GM18519 (cell line): ENCODE measurements at regions not wholly inside any gene's neighbourhood (a gene's known extent, or its start where the extent isn't known, plus 50 kb on each side); places are given as distances from the start of the nearest gene placed in this dataset.
"Not testable (repeated sequence)": the region's sequence is repeated elsewhere in the genome, so short reads cannot be mapped to it uniquely, and the experiment has no call there.

Experiments used
- ATAC-seq: cut with Tn5 transposase; IDR thresholded peaks from one replicate; pipeline ENCODE4 v1.9.1; 2021; ENCODE audit warnings: mild to moderate bottlenecking, moderate library complexity; ENCODE audit not compliant: unreplicated experiment, low FRiP score

GRCh38 chr5:154565123-154565522 lies 87.1 kb upstream of the HAND1 start:
- ATAC-seq: no peak

- no peak for ATAC-seq
Observed at GRCh38 chr5:154562244-154562880, 84.3 kb upstream of the HAND1 start.

DNA sequence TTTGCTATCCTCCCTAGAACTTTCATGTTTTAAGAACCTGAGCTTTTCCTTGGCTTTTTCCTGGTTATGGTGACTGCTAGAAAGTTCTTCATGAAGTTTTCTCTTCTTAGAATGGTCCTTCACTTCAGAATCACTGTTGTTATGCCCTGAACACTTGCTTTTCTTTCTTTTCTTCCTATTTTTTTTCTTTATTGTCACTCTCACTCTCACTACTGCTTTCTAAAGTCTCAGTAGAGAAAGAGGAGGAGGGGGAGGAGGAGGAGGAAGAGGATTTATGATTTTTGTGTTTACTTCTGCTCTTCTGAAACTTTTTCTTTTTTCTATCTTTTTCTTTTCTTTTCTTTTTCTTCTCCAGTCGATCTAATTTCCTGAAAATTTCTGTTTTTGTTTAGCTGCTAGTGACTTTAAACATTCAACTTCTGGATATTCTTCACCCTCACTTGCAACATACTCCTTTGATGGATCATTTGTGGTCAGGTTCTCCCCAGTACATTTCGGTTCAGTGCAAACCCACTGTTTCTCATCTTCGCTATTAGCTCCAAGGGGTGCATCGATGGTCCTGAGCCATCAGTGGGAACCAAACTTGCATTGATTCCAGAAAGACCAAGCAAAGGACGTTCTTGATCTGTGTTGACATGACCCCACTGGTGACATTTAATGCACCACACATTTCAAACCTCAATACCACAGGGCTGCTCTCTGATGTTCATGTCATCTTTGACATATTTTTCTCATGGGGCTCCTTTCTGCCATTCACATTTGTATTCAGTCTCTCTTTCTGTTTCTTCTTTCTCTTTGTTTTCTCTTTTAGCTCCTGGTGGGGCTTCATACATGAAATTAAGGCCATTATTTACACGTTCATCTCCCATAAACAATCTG lies 81.6 kb upstream of the HAND1 start:
- no peak for ATAC-seq

DNA sequence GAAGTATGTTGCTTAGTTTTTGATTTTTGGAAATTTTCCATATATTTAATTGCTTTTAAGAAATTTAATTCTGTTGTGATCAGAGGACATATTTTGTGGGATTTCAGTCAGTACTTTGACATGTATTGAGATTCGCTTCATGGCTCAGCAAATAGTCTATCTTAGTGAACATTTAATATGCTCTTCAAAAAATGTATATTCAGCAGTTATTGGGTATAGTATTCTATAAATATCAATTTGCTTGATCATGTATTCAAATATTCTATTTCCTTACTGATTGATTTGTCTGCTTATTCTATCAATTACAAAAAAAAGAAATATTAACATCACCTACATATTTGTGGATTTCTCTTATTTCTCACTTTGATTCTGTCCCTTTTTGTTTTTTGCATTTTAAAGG lies 79.5 kb upstream of the HAND1 start:
- ATAC-seq: no peak

- ATAC-seq: no peak
Observed at GRCh38 chr5:154547551-154547950, 69.5 kb upstream of the HAND1 start.

DNA sequence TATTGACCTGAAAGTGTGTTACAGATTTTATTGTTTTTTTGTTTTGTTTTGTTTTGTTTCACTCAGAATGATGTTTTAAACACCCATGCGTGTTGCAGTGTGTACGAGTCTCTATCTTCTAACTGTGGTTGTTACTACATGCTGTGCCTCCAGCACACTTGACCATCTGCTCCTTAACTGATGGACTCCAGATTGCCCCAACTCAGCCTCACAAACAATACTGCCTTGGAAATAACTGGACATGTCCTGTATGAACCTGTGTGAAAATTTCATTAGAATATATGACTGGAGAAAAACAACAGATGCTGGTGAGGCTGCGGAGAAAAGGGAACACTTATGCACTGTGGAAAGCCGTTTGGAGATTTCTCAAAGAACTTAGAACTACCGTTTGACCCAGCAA lies 68.7 kb upstream of the HAND1 start:
- no peak for ATAC-seq

GRCh38 chr5:154544646-154545045 lies 66.6 kb upstream of the HAND1 start:
- ATAC-seq: no peak

GRCh38 chr5:154543380-154543779 lies 65.4 kb upstream of the HAND1 start:
- no peak for ATAC-seq

GRCh38 chr5:154542581-154542980 lies 64.6 kb upstream of the HAND1 start:
- no peak for ATAC-seq

GRCh38 chr5:154542000-154542399 lies 64.0 kb upstream of the HAND1 start:
- ATAC-seq: no peak

DNA sequence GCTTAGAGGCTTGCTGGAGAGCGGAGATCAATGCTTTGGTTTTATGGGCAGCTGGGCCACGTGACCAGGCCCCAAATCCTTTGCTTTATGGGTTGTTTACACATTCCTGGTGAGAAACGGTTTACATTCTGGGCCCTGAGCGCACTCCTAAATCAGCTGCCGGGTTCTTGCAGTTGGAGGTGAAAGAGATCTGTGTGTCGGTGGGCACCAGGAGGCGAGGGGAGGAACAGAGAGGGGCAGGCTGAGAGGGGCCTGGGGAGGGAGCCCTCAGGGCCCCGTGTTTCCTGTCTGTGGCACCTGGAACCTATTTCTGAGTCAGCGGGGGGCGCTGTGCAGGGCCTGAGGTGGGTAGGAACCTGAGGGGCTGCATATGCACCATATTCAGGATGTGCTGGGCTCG lies 63.5 kb upstream of the HAND1 start:
- no peak for ATAC-seq

DNA sequence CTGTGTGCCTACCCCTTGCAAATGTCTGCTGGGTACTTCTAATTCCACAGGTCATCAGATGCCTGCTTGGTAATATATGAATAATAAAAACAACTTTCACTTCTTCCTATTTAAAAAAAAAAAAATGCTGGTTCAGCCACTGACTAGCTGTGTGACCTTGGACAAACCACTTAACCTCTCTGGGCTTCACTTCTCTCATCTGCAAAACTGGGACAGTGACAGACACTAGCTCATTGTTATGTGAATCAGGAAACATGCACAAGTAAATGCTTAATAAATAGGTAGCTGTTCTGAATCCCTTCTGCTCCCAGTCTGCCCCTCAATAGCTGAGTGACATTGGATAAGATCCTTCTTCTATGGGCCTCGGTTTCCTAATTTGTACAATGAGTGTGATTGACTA lies 62.6 kb upstream of the HAND1 start:
- no peak for ATAC-seq

DNA sequence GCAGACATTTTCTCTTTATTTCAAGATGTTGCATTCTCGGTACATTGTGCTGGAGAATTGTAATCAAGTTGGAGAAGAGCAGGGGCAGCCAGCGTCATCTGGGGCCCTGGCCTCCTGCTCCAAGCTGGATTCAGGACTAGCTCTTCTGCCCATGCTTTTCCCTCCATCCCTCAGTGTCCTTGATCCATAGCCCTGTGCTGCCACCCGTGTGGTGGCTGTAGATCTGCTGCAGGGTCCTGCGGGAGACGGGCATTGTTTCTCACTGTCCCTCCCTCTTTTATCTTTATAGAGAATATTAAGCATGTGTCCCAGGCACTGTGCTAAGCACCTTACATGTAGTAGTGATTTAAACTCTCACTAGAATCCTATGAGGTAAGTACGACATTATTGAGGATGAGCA lies 60.5 kb upstream of the HAND1 start:
- no peak for ATAC-seq

DNA sequence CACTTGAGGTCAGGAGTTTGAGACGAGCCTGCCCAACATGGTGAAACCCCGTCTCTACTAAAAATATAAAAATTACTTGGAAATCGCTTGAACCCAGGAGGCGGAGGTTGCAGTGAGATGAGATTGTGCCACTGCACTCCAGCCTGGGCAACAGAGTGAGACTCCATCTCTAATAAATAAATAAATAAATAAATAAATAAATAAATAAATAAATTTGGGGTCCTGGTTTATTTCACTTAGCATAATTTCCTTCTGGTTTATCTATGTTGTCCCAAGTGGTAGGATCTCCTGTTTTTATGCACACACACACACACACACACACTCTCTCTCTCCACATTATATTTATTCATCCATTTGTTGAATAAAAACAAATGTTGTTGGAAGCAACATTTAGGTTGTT lies 58.4 kb upstream of the HAND1 start:
- ATAC-seq: not testable (repeated sequence)

DNA sequence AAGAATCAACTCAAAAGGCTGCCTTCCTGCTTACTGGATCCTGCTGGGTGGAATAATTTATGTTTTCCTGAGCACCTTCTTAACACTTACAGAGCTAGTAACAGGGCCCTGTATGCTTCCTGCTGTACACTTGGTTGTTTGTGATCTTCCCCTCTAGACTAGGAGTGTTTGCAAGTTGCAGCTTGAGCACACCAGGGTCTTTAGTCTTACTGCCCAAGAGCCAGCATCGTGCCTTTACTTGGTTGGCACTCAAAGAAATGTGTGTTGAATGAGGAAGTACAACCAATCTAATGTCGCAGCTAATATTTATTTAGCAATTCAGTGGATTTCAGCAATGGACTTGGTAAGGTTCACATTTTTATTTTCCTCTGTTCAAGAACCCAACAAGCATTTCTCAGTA lies 57.5 kb upstream of the HAND1 start:
- no peak for ATAC-seq

GRCh38 chr5:154534457-154535050 lies 56.5 kb upstream of the HAND1 start:
- ATAC-seq: no peak

DNA sequence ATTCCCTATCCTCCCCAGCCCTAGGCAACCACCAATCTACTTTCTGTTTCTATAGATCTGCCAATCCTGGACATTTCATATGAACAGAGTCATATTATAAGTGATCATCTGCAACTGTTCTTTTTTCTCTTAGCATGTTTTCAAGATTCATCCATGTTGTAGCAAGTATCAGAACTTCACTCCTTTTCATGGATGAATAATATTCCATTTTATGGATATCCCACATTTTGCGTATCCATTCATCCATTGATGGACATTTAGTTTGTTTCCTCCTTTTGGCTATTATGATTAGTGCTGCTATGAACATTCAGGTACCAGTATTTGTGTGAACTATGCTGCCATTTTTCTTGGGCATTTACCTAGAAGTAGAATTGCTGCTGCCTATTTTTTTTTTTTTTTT lies 51.3 kb upstream of the HAND1 start:
- no peak for ATAC-seq

DNA sequence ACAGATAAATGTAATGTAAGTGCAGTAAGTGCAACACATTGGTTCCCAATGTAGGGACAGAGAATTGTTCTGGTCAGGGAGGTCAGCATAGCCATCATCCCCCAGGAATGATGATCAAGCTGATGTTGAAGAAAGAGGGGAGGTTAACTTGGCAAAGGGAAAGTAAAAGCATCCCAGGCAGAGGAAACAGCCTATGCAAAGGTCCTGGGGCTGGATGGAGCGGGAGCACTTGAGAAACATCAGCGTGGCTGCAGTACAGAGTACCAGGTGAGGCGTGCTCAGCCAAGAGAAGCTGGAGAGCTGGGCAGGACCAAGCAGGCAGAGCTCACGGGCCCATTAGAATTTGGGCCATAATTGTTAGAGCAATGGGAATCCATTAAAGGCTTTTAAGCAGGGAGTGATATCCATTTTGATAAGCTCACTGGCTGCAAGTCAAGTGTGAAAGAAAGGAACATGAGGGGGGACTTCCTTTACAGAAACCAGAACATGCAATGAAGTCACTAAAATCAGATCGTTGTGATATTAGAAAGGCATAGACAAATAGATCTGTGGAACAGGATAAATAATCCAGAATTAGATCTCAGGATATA lies 50.1 kb upstream of the HAND1 start:
- no peak for ATAC-seq
